ENCODE measurements at regions not wholly inside any gene's neighbourhood (a gene's known extent, or its start where the extent isn't known, plus 50 kb on each side); places are given as distances from the start of the nearest gene placed in this dataset.

GRCh38 chr5:12626556-12626955 lies 722.3 kb upstream of the CTNND2 start:
- TF ChIP-seq EZH2 (IDR thresholded peaks at IDR 0.05; ENCODE audit: low read length, missing control alignments) (no peak), CTCF (conservative IDR thresholded peaks at IDR 0.05 in 1 of 2, IDR thresholded peaks at IDR 0.05 in 1 of 2; ENCODE audit: low read depth in 1 of 2, low read length in 2 of 2) (no peak)

All from fibroblast of lung (primary cell).